EL (cell line): ENCODE measurements at regions not wholly inside any gene's neighbourhood (a gene's known extent, or its start where the extent isn't known, plus 50 kb on each side); places are given as distances from the start of the nearest gene placed in this dataset.
"Not testable (repeated sequence)": the region's sequence is repeated elsewhere in the genome, so short reads cannot be mapped to it uniquely, and the experiment has no call there.

Experiments used
- DNase-seq: peaks from one replicate; pipeline ENCODE4 v3.0.0-alpha.2; 2016

- no peak for DNase-seq
These were observed 63.3 kb downstream of the POU4F1 start for GRCh38 chr13:78540058-78540457.

- DNase-seq, result not testable (repeated sequence)
These were observed 77.3 kb downstream of the POU4F1 start for GRCh38 chr13:78526044-78526443.

GRCh38 chr13:78524936-78525335, 78.4 kb downstream of the POU4F1 start:
- DNase-seq, result no peak

- no peak for DNase-seq
These were observed 82.3 kb downstream of the POU4F1 start for GRCh38 chr13:78521091-78521490.

- DNase-seq, result no peak
These were observed 82.9 kb downstream of the POU4F1 start for GRCh38 chr13:78520425-78520824.

GRCh38 chr13:78518482-78518881, 84.9 kb downstream of the POU4F1 start:
- DNase-seq, result not testable (repeated sequence)

- no peak for DNase-seq
These were observed 103.5 kb downstream of the POU4F1 start for GRCh38 chr13:78499802-78500201.

GRCh38 chr13:78497702-78498355, 105.5 kb downstream of the POU4F1 start:
- no peak for DNase-seq

- no peak for DNase-seq
These were observed 111.4 kb downstream of the POU4F1 start for GRCh38 chr13:78491978-78492377.

GRCh38 chr13:78490225-78490624, 113.1 kb downstream of the POU4F1 start:
- DNase-seq, result not testable (repeated sequence)

- no peak for DNase-seq
These were observed 115.6 kb downstream of the POU4F1 start for GRCh38 chr13:78487707-78488106.

- no peak for DNase-seq
These were observed 117.5 kb downstream of the POU4F1 start for GRCh38 chr13:78485803-78486202.

GRCh38 chr13:78478183-78478582, 125.2 kb downstream of the POU4F1 start:
- DNase-seq, result no peak

- no peak for DNase-seq
These were observed 126.4 kb downstream of the POU4F1 start for GRCh38 chr13:78476910-78477309.

- no peak for DNase-seq
These were observed 134.7 kb downstream of the POU4F1 start for GRCh38 chr13:78468621-78469020.

- no peak for DNase-seq
These were observed 138.1 kb downstream of the POU4F1 start for GRCh38 chr13:78465250-78465649.

GRCh38 chr13:78460176-78460575, 143.2 kb downstream of the POU4F1 start:
- no peak for DNase-seq

- DNase-seq, result no peak
These were observed 159.5 kb downstream of the POU4F1 start for GRCh38 chr13:78443839-78444238.

- no peak for DNase-seq
These were observed 165.6 kb downstream of the POU4F1 start for GRCh38 chr13:78437781-78438180.

- no peak for DNase-seq
These were observed 167.0 kb downstream of the POU4F1 start for GRCh38 chr13:78436311-78436710.

GRCh38 chr13:78431328-78431727, 172.0 kb downstream of the POU4F1 start:
- no peak for DNase-seq

GRCh38 chr13:78430811-78431210, 172.5 kb downstream of the POU4F1 start:
- no peak for DNase-seq

- no peak for DNase-seq
These were observed 173.1 kb downstream of the POU4F1 start for GRCh38 chr13:78430166-78430791.

GRCh38 chr13:78428646-78429045, 174.7 kb downstream of the POU4F1 start:
- DNase-seq, result no peak

GRCh38 chr13:78426183-78426582, 177.2 kb downstream of the POU4F1 start:
- no peak for DNase-seq
